NT2/D1 (cell line): ENCODE measurements at regions not wholly inside any gene's neighbourhood (a gene's known extent, or its start where the extent isn't known, plus 50 kb on each side); places are given as distances from the start of the nearest gene placed in this dataset.

Source experiments
- DNase-seq: peaks from one replicate; pipeline ENCODE4 v3.0.0-alpha.2; 2011; ENCODE audit warnings: low read depth, low spot score
- H3K27me3 ChIP-seq: 2 replicates; pipeline ENCODE4 v1.6.0; 2011; ENCODE audit warnings: mild to moderate bottlenecking; ENCODE audit not compliant: insufficient read length, insufficient read depth
- H3K36me3 ChIP-seq: 2 replicates; pipeline ENCODE4 v1.6.1; 2011; ENCODE audit warnings: mild to moderate bottlenecking, low read length, mixed read lengths; ENCODE audit not compliant: insufficient read depth, insufficient read length
- H3K4me1 ChIP-seq: 2 replicates; pipeline ENCODE4 v1.5.1; 2011; ENCODE audit not compliant: insufficient read depth, insufficient read length
- H3K4me3 ChIP-seq: 2 replicates; pipeline ENCODE4 v1.5.1; 2011; ENCODE audit warnings: low read depth; ENCODE audit not compliant: insufficient read length
- H3K9ac ChIP-seq: 2 replicates; pipeline ENCODE4 v1.6.0; 2011; ENCODE audit warnings: low read depth; ENCODE audit not compliant: insufficient read length
- H3K9me3 ChIP-seq: 2 replicates; pipeline ENCODE4 v1.5.1; 2011; ENCODE audit warnings: mild to moderate bottlenecking, low read length; ENCODE audit not compliant: insufficient read depth
- SUZ12 ChIP-seq: IDR thresholded peaks from 2 replicates; pipeline ENCODE4 v1.6.1; 2011; ENCODE audit not compliant: insufficient read length, insufficient read depth; ENCODE audit errors: extremely low read depth
- YY1 ChIP-seq: IDR thresholded peaks from 2 replicates; pipeline ENCODE4 v1.6.1; 2011; ENCODE audit not compliant: insufficient read length, insufficient read depth
- ZNF274 ChIP-seq: IDR thresholded peaks from 2 replicates; pipeline ENCODE4 v1.6.1; 2011; ENCODE audit warnings: mild to moderate bottlenecking, low read depth, low read length

- Histone ChIP-seq H3K9ac (no peak overlapping the region), H3K4me3 (no peak overlapping the region), H3K36me3 (no peaks in the 10 kb centered on the region), H3K27me3 (no peaks in the 10 kb centered on the region), H3K9me3 (no peaks in the 10 kb centered on the region), H3K4me1 (no peaks in the 10 kb centered on the region)
- no peak for DNase-seq
- TF ChIP-seq ZNF274 (no peak), SUZ12 (no peak), YY1 (no peak)
Measured at GRCh38 chr10:107647462-107647861, 483.0 kb upstream of the SORCS1 start.

GRCh38 chr10:107631876-107632275 lies 467.4 kb upstream of the SORCS1 start:
- no peak overlapping the region for H3K9ac ChIP-seq
- H3K9me3 ChIP-seq, result no peaks in the 10 kb centered on the region
- H3K36me3 ChIP-seq, result no peaks in the 10 kb centered on the region
- H3K4me3 ChIP-seq, result no peak overlapping the region
- DNase-seq, result no peak
- no peaks in the 10 kb centered on the region for H3K27me3 ChIP-seq
- no peak for TF ChIP-seq SUZ12
- no peaks in the 10 kb centered on the region for H3K4me1 ChIP-seq

GRCh38 chr10:107626862-107627261 lies 462.4 kb upstream of the SORCS1 start:
- Histone ChIP-seq H3K9me3 (no peaks in the 10 kb centered on the region), H3K4me1 (no peaks in the 10 kb centered on the region), H3K9ac (no peak overlapping the region), H3K4me3 (no peak overlapping the region), H3K27me3 (no peaks in the 10 kb centered on the region), H3K36me3 (no peaks in the 10 kb centered on the region)
- TF ChIP-seq YY1 (no peak), SUZ12 (no peak), ZNF274 (no peak)
- no peak for DNase-seq

GRCh38 chr10:107623292-107623691 lies 458.8 kb upstream of the SORCS1 start:
- Histone ChIP-seq H3K4me1 (no peaks in the 10 kb centered on the region), H3K9ac (no peak overlapping the region), H3K36me3 (no peaks in the 10 kb centered on the region), H3K27me3 (no peaks in the 10 kb centered on the region), H3K4me3 (no peak overlapping the region), H3K9me3 (no peaks in the 10 kb centered on the region)
- no peak for DNase-seq
- TF ChIP-seq YY1 (no peak), ZNF274 (no peak), SUZ12 (no peak)

GRCh38 chr10:107619139-107619538 lies 454.6 kb upstream of the SORCS1 start:
- Histone ChIP-seq H3K4me1 (no peaks in the 10 kb centered on the region), H3K9me3 (no peaks in the 10 kb centered on the region), H3K9ac (no peak overlapping the region), H3K27me3 (no peaks in the 10 kb centered on the region), H3K4me3 (no peak overlapping the region), H3K36me3 (no peaks in the 10 kb centered on the region)
- TF ChIP-seq SUZ12, result no peak
- TF ChIP-seq ZNF274, result no peak
- TF ChIP-seq YY1, result no peak
- no peak for DNase-seq

GRCh38 chr10:107618504-107618994 lies 454.0 kb upstream of the SORCS1 start:
- TF ChIP-seq SUZ12 (no peak), YY1 (no peak), ZNF274 (no peak)
- Histone ChIP-seq H3K36me3 (no peaks in the 10 kb centered on the region), H3K9me3 (no peaks in the 10 kb centered on the region), H3K27me3 (no peaks in the 10 kb centered on the region), H3K9ac (no peak overlapping the region), H3K4me3 (no peak overlapping the region), H3K4me1 (no peaks in the 10 kb centered on the region)
- DNase-seq, result no peak

- no peaks in the 10 kb centered on the region for H3K36me3 ChIP-seq
- H3K27me3 ChIP-seq, result no peaks in the 10 kb centered on the region
- H3K9me3 ChIP-seq, result no peaks in the 10 kb centered on the region
- no peaks in the 10 kb centered on the region for H3K4me1 ChIP-seq
- no peak for TF ChIP-seq YY1
- DNase-seq, result no peak
- no peak overlapping the region for H3K4me3 ChIP-seq
- H3K9ac ChIP-seq, result no peak overlapping the region
Measured at GRCh38 chr10:107616463-107617410, 452.2 kb upstream of the SORCS1 start.

GRCh38 chr10:107616031-107616430 lies 451.5 kb upstream of the SORCS1 start:
- DNase-seq, result no peak

More at GRCh38 chr10:107616031-107616430, 451.5 kb upstream of the SORCS1 start:
- no peaks in the 10 kb centered on the region for H3K27me3 ChIP-seq
- no peaks in the 10 kb centered on the region for H3K9me3 ChIP-seq
- H3K36me3 ChIP-seq, result no peaks in the 10 kb centered on the region
- no peaks in the 10 kb centered on the region for H3K4me1 ChIP-seq
- no peak overlapping the region for H3K9ac ChIP-seq
- H3K4me3 ChIP-seq, result no peak overlapping the region
- TF ChIP-seq SUZ12 (no peak), ZNF274 (no peak), YY1 (no peak)
